ENCODE measurements at regions not wholly inside any gene's neighbourhood (a gene's known extent, or its start where the extent isn't known, plus 50 kb on each side); places are given as distances from the start of the nearest gene placed in this dataset.

DNA sequence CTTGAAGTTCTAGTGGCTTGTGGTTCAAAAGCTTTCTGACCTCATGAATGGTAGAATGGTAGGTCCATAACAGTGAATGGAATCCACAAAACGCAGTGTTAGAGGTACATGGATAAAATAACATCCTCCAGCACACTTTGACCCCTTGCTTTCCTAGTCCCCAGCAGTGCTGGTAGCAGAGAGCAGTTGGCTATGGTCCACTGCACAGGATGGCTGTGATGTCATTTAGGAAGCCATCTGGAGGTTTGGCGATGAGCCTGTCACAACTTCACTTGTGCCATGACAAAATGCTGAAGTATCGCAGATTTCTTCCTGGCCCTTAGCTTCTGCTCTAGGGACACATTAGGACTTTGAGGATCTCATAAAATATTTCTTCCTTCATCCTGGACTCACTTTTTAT is 300.0 kb upstream of the FZD8 start:
- TF ChIP-seq POLR2A (IDR thresholded peaks at IDR 0.05; ENCODE audit: low read depth, low read length) = no peak
- no peak for TF ChIP-seq POLR2AphosphoS5 (IDR thresholded peaks at IDR 0.05; ENCODE audit: low read depth, low read length)

All from GM12892 (cell line).